NOMO-1 treated with dmso at 0.1 percent for 144 hours (cell line): ENCODE measurements at regions not wholly inside any gene's neighbourhood (a gene's known extent, or its start where the extent isn't known, plus 50 kb on each side); places are given as distances from the start of the nearest gene placed in this dataset.
"Not testable (repeated sequence)": the region's sequence is repeated elsewhere in the genome, so short reads cannot be mapped to it uniquely, and the experiment has no call there.

Experiments
- DNase-seq: peaks from one replicate; lab custom pipeline; 2025; ENCODE audit not compliant: unreplicated experiment; lab: John Stamatoyannopoulos, UW

DNA sequence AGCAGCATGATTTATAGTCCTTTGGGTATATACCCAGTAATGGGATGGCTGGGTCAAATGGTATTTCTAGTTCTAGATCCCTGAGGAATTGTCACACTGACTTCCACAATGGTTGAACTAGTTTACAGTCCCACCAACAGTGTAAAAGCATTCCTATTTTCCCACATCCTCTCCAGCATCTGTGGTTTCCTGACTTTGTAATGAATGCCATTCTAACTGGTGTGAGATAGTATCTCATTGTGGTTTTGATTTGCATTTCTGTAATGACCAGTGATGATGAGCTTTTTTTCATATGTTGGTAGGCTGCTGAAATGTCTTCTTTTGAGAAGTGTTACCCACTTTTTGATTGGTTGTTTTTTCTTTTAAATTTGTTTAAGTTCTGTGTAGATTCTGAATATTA lies 245.2 kb downstream of the SYT10 start:
- not testable (repeated sequence) for DNase-seq

DNA sequence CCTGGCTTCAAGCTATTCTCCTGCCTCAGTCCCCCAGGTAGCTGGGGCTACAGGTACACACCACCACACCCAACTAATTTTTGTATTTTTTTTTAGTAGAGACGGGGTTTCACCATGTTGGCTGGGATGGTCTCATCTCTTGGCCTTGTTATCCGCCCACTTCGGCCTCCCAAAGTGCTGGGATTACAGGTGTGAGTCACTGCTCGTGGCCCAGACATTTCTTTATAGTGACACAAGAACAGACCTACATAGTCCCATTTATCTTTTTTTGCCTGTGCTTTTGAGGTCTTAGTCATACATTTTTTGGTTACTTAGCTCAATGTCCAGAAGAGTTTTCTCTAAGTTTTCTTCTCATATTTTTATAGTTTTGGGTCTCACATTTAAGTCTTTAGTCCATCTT lies 247.4 kb downstream of the SYT10 start:
- no peak for DNase-seq

DNA sequence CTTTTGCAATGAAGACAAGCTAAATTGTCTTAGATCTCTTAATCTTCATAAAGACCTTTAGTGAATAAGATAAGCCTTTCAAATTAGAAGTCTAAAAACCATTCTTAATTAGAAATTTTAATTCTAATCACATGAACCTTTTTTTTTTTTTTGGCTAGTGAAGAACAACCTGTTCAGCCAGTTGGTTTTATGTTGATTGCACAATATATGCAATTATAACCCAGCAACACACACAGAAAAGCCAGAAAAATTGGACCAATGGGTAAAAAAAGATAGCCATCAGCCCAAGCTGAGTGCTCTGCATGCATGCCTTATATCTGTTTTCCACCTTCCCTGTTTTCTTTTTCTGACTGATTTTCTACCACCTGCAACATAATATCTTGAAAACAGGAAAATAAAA lies 252.2 kb downstream of the SYT10 start:
- no peak for DNase-seq

DNA sequence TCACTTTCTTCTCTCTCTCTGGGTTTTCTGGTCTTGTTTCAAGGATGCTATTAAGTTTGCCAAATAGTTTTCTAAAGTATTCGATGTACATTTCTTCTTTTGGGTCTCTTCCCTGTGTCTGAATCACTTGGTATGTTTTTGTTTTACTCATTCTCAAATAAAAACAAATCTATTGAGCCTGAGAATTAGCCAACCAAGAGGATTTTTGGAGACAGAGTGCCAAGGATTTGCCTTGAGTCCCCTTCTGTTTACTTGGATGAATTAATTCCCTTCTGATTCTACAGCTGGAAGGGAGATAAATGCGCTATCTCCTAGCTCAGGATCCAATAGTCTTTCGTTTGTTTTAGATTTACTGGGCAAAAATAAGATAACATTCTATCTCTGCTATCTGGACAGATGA lies 255.5 kb downstream of the SYT10 start:
- no peak for DNase-seq

DNA sequence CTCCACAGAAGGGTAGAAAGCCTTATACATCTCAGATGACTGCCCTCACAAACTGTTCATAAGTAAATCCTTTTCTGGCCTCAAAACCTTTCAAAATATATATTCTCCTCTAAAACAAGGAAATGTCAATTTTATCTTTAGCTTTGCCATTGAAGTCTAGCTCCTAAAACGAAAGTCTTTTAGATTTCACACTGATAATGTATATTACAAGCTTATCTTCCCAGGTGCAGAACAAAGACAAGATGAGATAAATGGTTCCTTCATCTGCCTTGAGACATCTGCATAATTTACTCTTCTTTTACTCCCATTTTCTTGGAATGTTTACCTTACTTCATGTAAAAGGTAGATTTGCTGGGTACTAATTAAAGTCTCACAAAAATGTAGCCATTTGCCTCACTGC lies 257.1 kb downstream of the SYT10 start:
- DNase-seq, result no peak

- DNase-seq, result no peak
These were observed 258.7 kb downstream of the SYT10 start for GRCh38 chr12:33180918-33181317.

GRCh38 chr12:33166260-33166659 lies 269.7 kb upstream of the PKP2 start:
- not testable (repeated sequence) for DNase-seq

GRCh38 chr12:33156042-33156441 lies 259.5 kb upstream of the PKP2 start:
- no peak for DNase-seq

DNA sequence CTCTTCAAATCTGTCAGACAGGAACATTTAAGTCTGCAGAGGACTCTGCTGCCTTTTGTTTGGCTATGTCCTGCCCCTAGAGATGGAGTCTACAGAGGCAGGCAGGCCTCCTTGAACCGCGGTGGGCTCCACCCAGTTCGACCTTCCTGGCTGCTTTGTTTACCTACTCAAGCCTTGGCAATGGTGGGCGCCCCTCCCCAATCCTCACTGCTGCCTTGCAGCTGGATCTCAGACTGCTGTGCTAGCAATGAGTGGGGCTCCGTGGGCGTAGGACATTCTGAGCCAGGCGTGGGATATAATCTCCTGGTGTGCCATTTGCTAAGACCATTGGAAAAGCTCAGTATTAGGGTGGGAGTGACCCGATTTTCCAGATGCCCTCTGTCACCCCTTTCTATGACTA lies 250.7 kb upstream of the PKP2 start:
- DNase-seq, result not testable (repeated sequence)

DNA sequence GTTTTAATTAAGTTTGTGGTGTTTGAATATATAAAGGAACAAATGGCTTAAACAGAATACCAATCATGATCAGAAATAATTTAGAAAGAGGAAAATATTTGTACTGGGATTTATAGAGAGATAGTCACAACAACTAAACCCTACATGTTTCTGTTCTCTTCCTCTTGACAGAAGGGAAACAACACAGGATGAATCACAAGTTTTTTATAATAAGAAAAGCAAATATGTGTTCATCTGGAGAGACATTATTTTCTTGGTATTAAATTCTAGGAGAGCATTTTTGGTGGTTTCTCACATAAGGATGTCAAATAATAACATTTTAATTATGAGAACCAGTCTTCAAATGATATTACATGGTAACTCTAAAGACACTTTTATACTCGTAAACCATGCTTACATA lies 232.9 kb upstream of the PKP2 start:
- no peak for DNase-seq

- no peak for DNase-seq
These were observed 229.2 kb upstream of the PKP2 start for GRCh38 chr12:33125755-33126154.

DNA sequence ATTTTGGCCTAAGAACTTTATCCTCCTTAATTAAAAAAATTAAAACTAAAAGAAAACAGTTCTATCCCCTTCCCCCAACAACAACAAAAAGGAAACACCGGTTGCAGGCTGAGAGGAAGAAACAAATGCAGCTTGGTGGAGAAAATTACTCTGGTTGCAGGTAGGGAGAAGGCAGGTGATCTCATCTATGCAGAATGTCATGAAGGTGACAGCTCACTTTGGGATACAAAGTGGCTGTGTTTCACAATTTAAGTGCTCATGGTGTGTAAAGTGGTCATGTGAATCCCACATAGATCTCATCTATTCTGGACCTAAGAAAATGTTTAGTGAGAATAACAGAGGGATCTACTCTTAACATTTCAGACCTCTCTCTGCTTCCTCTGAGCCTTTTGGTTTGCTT lies 219.7 kb upstream of the PKP2 start:
- DNase-seq, result no peak

DNA sequence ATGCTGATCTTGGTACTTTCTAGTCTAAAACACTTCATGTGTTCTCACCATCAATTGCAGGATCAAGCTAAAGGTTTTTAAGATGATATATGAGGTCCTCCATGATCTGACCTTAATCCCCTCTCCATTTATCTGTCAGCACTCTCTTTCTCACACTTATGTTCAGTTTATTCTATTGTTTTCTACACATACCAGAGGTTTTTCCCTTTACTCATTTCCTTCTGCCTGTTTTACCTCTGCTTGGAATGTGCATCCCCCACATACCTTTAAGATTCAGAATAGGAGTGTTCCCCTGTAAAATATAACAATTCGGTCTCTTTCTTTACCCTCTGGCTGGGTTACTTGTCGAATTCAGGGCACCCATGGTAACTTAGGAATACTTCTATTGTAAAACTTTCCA lies 219.1 kb upstream of the PKP2 start:
- DNase-seq, result no peak

GRCh38 chr12:33111850-33112249 lies 215.3 kb upstream of the PKP2 start:
- no peak for DNase-seq

DNA sequence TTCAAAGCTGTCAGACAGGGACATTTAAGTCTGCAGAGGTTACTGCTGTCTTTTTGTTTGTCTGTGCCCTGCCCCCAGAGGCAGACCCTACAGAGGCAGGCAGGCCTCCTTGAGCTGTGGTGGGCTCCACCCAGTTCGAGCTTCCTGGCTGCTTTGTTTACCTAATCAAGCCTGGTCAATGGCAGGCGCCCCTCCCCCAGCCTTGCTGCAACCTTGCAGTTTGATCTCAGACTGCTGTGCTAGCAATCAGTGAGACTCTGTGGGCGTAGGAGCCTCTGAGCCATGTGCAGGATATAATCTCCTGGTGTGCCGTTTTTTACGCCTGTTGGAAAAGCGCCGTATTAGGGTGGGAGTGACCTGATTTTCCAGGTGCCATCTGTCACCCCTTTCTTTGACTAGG lies 211.2 kb upstream of the PKP2 start:
- DNase-seq, result not testable (repeated sequence)

DNA sequence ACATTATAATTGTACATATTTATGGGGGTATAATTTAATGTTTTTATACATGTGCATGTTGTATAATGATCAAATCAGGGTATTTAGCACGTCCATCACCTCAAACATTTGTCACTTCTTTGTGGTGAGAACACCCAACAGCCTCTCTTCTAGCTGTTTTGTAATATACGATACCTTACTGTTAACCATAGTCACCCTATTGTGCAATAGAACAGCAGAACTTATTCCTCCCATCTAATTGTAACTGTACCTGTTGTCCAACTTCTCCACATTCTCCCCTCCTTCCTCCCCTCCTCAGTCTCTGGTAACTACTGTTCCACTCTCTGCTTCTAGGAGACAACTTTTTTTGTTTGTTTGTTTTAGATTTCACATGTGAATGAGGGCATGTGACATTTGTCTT lies 197.0 kb upstream of the PKP2 start:
- DNase-seq, result no peak

- DNase-seq, result not testable (repeated sequence)
These were observed 191.3 kb upstream of the PKP2 start for GRCh38 chr12:33087876-33088275.

- DNase-seq, result not testable (repeated sequence)
These were observed 179.8 kb upstream of the PKP2 start for GRCh38 chr12:33076401-33076800.

- DNase-seq, result not testable (repeated sequence)
These were observed 178.7 kb upstream of the PKP2 start for GRCh38 chr12:33075130-33075766.

DNA sequence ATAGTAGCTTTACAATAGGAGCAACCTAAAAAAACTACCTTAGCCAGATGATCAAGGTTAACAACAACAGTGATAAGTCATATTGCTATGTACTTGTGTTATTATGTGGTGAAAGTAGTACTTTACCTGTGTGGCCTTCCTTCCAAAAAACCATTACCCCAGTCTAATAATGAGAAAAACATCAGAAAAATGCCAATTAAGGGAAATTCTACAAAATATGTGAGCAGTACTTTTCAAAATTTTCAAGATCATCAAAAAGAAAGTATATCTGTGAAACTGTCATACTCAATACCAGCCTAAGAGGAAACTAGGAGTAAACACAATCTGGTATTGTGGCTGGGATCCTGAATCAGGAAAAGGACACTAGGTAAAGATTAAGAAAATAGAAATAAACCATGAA lies 165.3 kb upstream of the PKP2 start:
- DNase-seq, result no peak

DNA sequence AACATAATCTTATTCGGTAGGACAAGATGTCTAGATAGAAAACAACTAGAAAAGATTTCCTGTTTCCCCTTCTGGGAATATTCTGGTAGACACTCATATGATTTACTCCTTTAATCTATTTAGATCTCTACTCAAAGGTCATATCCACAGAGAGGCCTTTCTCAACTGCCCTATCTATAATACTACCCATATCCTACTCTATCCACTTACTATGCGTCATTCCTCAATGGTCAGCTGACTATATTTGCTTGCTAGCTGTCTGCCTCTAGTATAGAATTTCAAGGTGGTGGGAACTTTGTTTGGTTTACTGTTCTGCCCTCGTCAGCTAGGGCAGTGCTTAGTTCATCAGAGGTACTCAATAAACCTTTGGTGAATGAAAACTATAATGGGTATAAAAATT lies 157.8 kb upstream of the PKP2 start:
- no peak for DNase-seq

GRCh38 chr12:33052141-33053051 lies 155.8 kb upstream of the PKP2 start:
- no peak for DNase-seq
